Endothelial cell of umbilical vein (primary cell): ENCODE measurements at regions not wholly inside any gene's neighbourhood (a gene's known extent, or its start where the extent isn't known, plus 50 kb on each side); places are given as distances from the start of the nearest gene placed in this dataset.

ENCODE experiments used
- BruUV-seq: library from RNA; stranded (reverse); fragments of 400-500 nt; replicated peaks from 2 replicates; lab custom pipeline; 2021; lab: Mats Ljungman, UMichigan
- CTCF ChIA-PET: fragments of 300-600, 350-600 bp; sonication (Branson Sonifier 250); formaldehyde crosslinking; loops from one replicate; lab custom pipeline; 2021; ENCODE audit warnings: antibody characterized with exemption, inconsistent platforms; lab: Charles Lee
- POLR2A ChIA-PET: fragments of 300-600, 350-600 bp; sonication (Branson Sonifier 250); formaldehyde crosslinking; loops from one replicate; lab custom pipeline; 2021; ENCODE audit warnings: antibody characterized with exemption, inconsistent platforms; lab: Charles Lee
- DNase-seq: peaks from one replicate; pipeline ENCODE4 v3.0.0-alpha.2; 2011; ENCODE audit warnings: low read depth, low spot score
- FAIRE-seq: peaks from 2 replicates; lab custom pipeline; 2011; peaks lifted over from hg19 to GRCh38; lab: Jason Lieb, UNC
- H2AFZ ChIP-seq: 2 replicates; pipeline ENCODE4 v1.6.0; 2012; ENCODE audit warnings: low read depth, low read length, control low read depth, inconsistent platforms
- H3K27ac ChIP-seq: 2 replicates; pipeline ENCODE4 v1.5.1; 2011; ENCODE audit warnings: low read depth, mild to moderate bottlenecking, control low read depth, low read length, moderate library complexity; ENCODE audit not compliant: insufficient read depth
- H3K27me3 ChIP-seq, 2 experiments: 2 replicates each; pipeline versions ENCODE4 v1.6.0 to v1.6.1; 2011; ENCODE audit warnings: low read length in 2 of 2, mixed read lengths in 1 of 2; ENCODE audit not compliant: control insufficient read depth in 2 of 2, insufficient read depth in 2 of 2
- H3K36me3 ChIP-seq, 2 experiments: 2 replicates in 1 of 2; 3 replicates in 1 of 2; pipeline ENCODE4 v1.5.1; 2011; ENCODE audit warnings: low read length in 2 of 2, mild to moderate bottlenecking in 1 of 2, moderate library complexity in 1 of 2; ENCODE audit not compliant: control insufficient read depth in 2 of 2, insufficient read depth in 2 of 2; ENCODE audit errors: extremely low read depth in 1 of 2
- H3K4me1 ChIP-seq: 3 replicates; pipeline ENCODE4 v1.5.1; 2011; ENCODE audit warnings: mild to moderate bottlenecking, low read length; ENCODE audit not compliant: control insufficient read depth, insufficient read depth; ENCODE audit errors: extremely low read depth
- H3K4me2 ChIP-seq: 2 replicates; pipeline ENCODE4 v1.6.1; 2011; ENCODE audit warnings: low read length, control low read depth, mixed read lengths; ENCODE audit not compliant: insufficient read depth
- H3K4me3 ChIP-seq, 3 experiments: fragments of 200-600 bp in 1 of 3; sonication (generic), shearing (Covaris generic) in 1 of 3; replicated peaks in 1 of 3; 2 replicates each; pipeline ENCODE4 v1.5.1; 2011 to 2016; ENCODE audit warnings: control low read depth in 3 of 3, low read length in 3 of 3, mild to moderate bottlenecking in 2 of 3, inconsistent platforms in 1 of 3, low read depth in 1 of 3, moderate library complexity in 1 of 3; ENCODE audit not compliant: insufficient read depth in 1 of 3
- H3K79me2 ChIP-seq: 2 replicates; pipeline ENCODE4 v1.6.0; 2012; ENCODE audit warnings: low read length, inconsistent platforms; ENCODE audit not compliant: control insufficient read depth, insufficient read depth
- H3K9ac ChIP-seq: replicated peaks from 2 replicates; pipeline ENCODE3; 2011; ENCODE audit warnings: low read length, control low read depth; ENCODE audit not compliant: insufficient read depth; ENCODE audit errors: extremely low read depth
- H3K9me1 ChIP-seq: replicated peaks from 3 replicates; pipeline ENCODE4 v1.6.0; 2011; ENCODE audit warnings: mild to moderate bottlenecking, low read length; ENCODE audit not compliant: control insufficient read depth, insufficient read depth; ENCODE audit errors: extremely low read depth
- H3K9me3 ChIP-seq: replicated peaks from 2 replicates; pipeline ENCODE4 v1.5.1; 2012; ENCODE audit warnings: low read length, inconsistent platforms; ENCODE audit not compliant: control insufficient read depth, insufficient read depth
- H4K20me1 ChIP-seq: replicated peaks from 2 replicates; pipeline ENCODE3; 2011; ENCODE audit warnings: mild to moderate bottlenecking, low read length; ENCODE audit not compliant: control insufficient read depth, insufficient read depth; ENCODE audit errors: extremely low read depth
- CTCF ChIP-seq, 2 donors: IDR thresholded peaks; 1 replicate in 1 of 2; 2 replicates in 1 of 2; pipeline ENCODE4 v1.5.1; 2011; ENCODE audit warnings: low read length in 2 of 2, mild to moderate bottlenecking in 2 of 2, moderate library complexity in 2 of 2, control low read depth in 1 of 2, inconsistent platforms in 1 of 2, low read depth in 1 of 2; ENCODE audit not compliant: insufficient read depth in 1 of 2; ENCODE audit errors: extremely low read depth in 1 of 2
- EZH2 ChIP-seq: IDR thresholded peaks from 2 replicates; pipeline ENCODE4 v1.6.1; 2012; ENCODE audit warnings: borderline replicate concordance, low read depth, mild to moderate bottlenecking, moderate library complexity, low read length, inconsistent platforms; ENCODE audit not compliant: severe bottlenecking
- FOS ChIP-seq: IDR thresholded peaks from 2 replicates; pipeline ENCODE4 v1.6.1; 2011; ENCODE audit warnings: mild to moderate bottlenecking, low read length, moderate library complexity, borderline replicate concordance; ENCODE audit not compliant: insufficient read depth
- GATA2 ChIP-seq: IDR thresholded peaks from 2 replicates; pipeline ENCODE4 v1.7.0; 2011; ENCODE audit warnings: low read depth, mild to moderate bottlenecking, moderate library complexity, mixed read lengths, low read length; ENCODE audit not compliant: insufficient read length, insufficient read depth
- JUN ChIP-seq: IDR thresholded peaks from 2 replicates; pipeline ENCODE4 v1.6.1; 2011; ENCODE audit warnings: borderline replicate concordance, low read depth; ENCODE audit not compliant: insufficient read length, insufficient read depth
- MAX ChIP-seq: IDR thresholded peaks from 2 replicates; pipeline ENCODE4 v1.6.1; 2011; ENCODE audit not compliant: insufficient read depth, insufficient read length
- MYC ChIP-seq: IDR thresholded peaks from one replicate; pipeline ENCODE4 v1.6.1; 2011; ENCODE audit warnings: mild to moderate bottlenecking, low read depth, low read length
- POLR2A ChIP-seq: IDR thresholded peaks from 2 replicates; pipeline ENCODE4 v1.6.1; 2012; ENCODE audit warnings: low read depth, mild to moderate bottlenecking, control low read depth, low read length
- POLR2AphosphoS5 ChIP-seq: IDR thresholded peaks from 2 replicates; pipeline ENCODE4 v1.6.1; 2012; ENCODE audit warnings: low read depth, mild to moderate bottlenecking, control low read depth, low read length, moderate library complexity; ENCODE audit not compliant: insufficient read depth
- dilution Hi-C: fragments of 300-500 bp; cut with MboI; formaldehyde crosslinking; loops from one replicate; pipeline ENCODE4 v1.15.0; 2019; ENCODE audit warnings: low sequenced_read_pairs; ENCODE audit not compliant: extremely low pct_ligation_motif_present
- intact Hi-C: fragments of 100-400 bp; cut with micrococcal nuclease; formaldehyde crosslinking; loops from one replicate; pipeline ENCODE4 v1.10.0; 2022

- H3K79me2 ChIP-seq = no peaks in the 10 kb centered on the region
- H3K4me2 ChIP-seq = no peak overlapping the region
- no peak overlapping the region for H3K4me3 ChIP-seq
- H3K36me3 ChIP-seq = no peaks in the 10 kb centered on the region
- POLR2A ChIA-PET = no interaction called here
- dilution Hi-C loops = no loop called here
- CTCF ChIA-PET = no interaction called here
- no peaks in the 10 kb centered on the region for H3K27me3 ChIP-seq
- no peaks in the 10 kb centered on the region for H4K20me1 ChIP-seq
- FAIRE-seq (no peak), DNase-seq (no peak)
- TF ChIP-seq POLR2AphosphoS5 (no peak), EZH2 (no peak), JUN (no peak), MYC (no peak)
- no peaks in the 10 kb centered on the region for H3K4me1 ChIP-seq
- no TSS peak for BruUV-seq
- no peaks in the 10 kb centered on the region for H3K9me3 ChIP-seq
- no peak overlapping the region for H2AFZ ChIP-seq
- no peaks in the 10 kb centered on the region for H3K9me1 ChIP-seq
- no peak overlapping the region for H3K27ac ChIP-seq
- H3K9ac ChIP-seq = no peak overlapping the region
- intact Hi-C loops = no loop called here
Observed at GRCh38 chr4:11223311-11223710, 205.4 kb downstream of the HS3ST1 start.

DNA sequence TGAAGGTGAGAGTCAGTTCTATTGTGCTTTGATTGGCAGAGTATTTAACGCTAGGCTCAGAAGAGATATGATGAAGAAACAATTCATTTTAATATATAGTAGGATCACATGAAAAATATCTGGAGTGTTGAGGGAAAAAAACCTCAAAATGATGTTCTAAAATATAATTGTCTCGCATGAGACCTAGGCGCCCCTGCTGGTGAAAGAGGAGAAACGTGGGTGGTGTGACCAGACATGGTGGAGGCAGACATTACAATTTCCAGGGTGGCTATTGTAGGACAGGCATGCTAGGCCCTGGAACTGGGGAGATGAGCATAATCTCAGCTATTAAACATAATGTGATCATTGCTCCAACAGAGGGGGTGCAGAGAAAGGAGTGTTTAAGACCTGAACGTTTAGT, 210.0 kb downstream of the HS3ST1 start:
- Histone ChIP-seq H3K36me3 (no peaks in the 10 kb centered on the region), H3K4me3 (no peak overlapping the region), H3K79me2 (no peaks in the 10 kb centered on the region), H3K9me1 (no peaks in the 10 kb centered on the region), H4K20me1 (no peaks in the 10 kb centered on the region), H3K9me3 (no peaks in the 10 kb centered on the region), H3K4me2 (no peak overlapping the region), H3K4me1 (no peaks in the 10 kb centered on the region), H3K27ac (no peak overlapping the region), H2AFZ (no peak overlapping the region), H3K9ac (no peak overlapping the region), H3K27me3 (no peaks in the 10 kb centered on the region)
- DNase-seq (no peak), FAIRE-seq (no peak)
- no TSS peak for BruUV-seq
- CTCF ChIA-PET = interaction anchor here (1.2 kb wide), 1 partner anchor 15 kb away, joined by 3 read pairs; no protein-coding TSS in a partner anchor
- POLR2A ChIA-PET = no interaction called here
- TF ChIP-seq MAX = no peak
- TF ChIP-seq CTCF (IDR thresholded peaks at IDR 0.05; ENCODE audit: extremely low read depth in 1 of 2, insufficient read depth in 1 of 2, low read depth in 1 of 2, low read length in 2 of 2) = no peak
- no peak for TF ChIP-seq MYC
- no peak for TF ChIP-seq GATA2
- no peak for TF ChIP-seq POLR2AphosphoS5
- TF ChIP-seq FOS = no peak
- no peak for TF ChIP-seq JUN
- no peak for TF ChIP-seq EZH2
- TF ChIP-seq POLR2A = no peak
- intact Hi-C loops (no loop called here), dilution Hi-C loops (no loop called here)
